ENCODE measurements at regions not wholly inside any gene's neighbourhood (a gene's known extent, or its start where the extent isn't known, plus 50 kb on each side); places are given as distances from the start of the nearest gene placed in this dataset.

DNA sequence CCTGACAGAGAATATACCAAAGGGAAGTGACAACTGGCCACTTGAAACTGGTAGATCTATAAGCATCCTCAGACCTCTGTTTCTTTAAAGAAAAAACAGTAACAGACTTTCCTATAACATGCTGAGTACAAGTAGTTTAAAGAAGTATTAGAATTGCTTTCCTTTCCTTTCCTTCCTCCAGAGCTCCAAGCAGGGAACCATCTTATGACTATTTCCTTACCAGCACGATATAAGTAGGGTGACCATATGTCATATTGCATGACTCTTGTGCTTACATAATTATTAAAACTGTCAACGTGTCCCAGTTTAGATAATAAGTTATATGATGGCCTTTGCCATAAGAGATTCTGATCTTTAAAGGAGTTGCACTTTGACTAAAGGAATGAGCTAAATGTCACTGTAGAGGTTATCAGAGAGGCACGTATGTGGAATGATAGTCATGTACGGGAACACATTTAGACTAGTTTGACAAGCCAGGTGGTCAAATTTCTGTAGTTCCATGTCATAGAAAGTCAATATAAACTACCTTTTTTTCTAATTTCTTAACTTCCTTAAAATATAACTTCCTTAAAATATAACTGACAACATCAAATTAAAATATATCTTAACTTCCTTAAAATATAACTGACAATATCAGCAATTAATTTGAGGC, 212.7 kb upstream of the CD180 start:
- H3K4me3 ChIP-seq (replicated peaks in 1 of 2; ENCODE audit: low read depth in 1 of 2, low read length in 2 of 2), result no peak overlapping the region
- no peaks in the 10 kb centered on the region; a peak in 1 of 4 replicates for H3K9me3 ChIP-seq (ENCODE audit: control insufficient read depth in 1 of 2, insufficient read depth in 1 of 2, low read depth in 1 of 2, low read length in 2 of 2)
- H3K27me3 ChIP-seq (ENCODE audit: insufficient read depth, low read length), result no peaks in the 10 kb centered on the region; the same call in 1 of the 2 replicates
- no peak for ATAC-seq
- TF ChIP-seq SRF (IDR thresholded peaks at IDR 0.05; ENCODE audit: low read depth) (no peak), ZNF274 (IDR thresholded peaks at IDR 0.05; ENCODE audit: low read depth, low read length) (no peak), EZH2 (IDR thresholded peaks at IDR 0.05) (no peak), POLR2A (IDR thresholded peaks at IDR 0.05; ENCODE audit: borderline replicate concordance, extremely low read depth, insufficient read depth, insufficient read length) (no peak), POLR2AphosphoS5 (IDR thresholded peaks at IDR 0.05; ENCODE audit: low read depth, low read length) (no peak), RAD21 (IDR thresholded peaks at IDR 0.05; ENCODE audit: low read depth) (no peak), YY1 (IDR thresholded peaks at IDR 0.05; ENCODE audit: extremely low read depth, insufficient replicate concordance, low read depth, low read length) (no peak), EGR1 (IDR thresholded peaks at IDR 0.05; ENCODE audit: low read depth) (no peak), CBX3 (IDR thresholded peaks at IDR 0.05; ENCODE audit: low read depth) (no peak), TCF7L2 (IDR thresholded peaks at IDR 0.05; ENCODE audit: borderline replicate concordance, extremely low read depth, insufficient read depth, insufficient read length) (no peak), SP1 (IDR thresholded peaks at IDR 0.05; ENCODE audit: low read depth) (no peak), ZFX (IDR thresholded peaks at IDR 0.05) (no peak), ELF1 (IDR thresholded peaks at IDR 0.05; ENCODE audit: borderline replicate concordance, low read depth) (no peak), JUND (IDR thresholded peaks at IDR 0.05) (no peak)
- TF ChIP-seq, protein P1, sequence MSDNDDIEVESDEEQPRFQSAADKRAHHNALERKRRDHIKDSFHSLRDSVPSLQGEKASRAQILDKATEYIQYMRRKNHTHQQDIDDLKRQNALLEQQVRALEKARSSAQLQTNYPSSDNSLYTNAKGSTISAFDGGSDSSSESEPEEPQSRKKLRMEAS (IDR thresholded peaks at IDR 0.05), result no peak
- TF ChIP-seq, protein P2, sequence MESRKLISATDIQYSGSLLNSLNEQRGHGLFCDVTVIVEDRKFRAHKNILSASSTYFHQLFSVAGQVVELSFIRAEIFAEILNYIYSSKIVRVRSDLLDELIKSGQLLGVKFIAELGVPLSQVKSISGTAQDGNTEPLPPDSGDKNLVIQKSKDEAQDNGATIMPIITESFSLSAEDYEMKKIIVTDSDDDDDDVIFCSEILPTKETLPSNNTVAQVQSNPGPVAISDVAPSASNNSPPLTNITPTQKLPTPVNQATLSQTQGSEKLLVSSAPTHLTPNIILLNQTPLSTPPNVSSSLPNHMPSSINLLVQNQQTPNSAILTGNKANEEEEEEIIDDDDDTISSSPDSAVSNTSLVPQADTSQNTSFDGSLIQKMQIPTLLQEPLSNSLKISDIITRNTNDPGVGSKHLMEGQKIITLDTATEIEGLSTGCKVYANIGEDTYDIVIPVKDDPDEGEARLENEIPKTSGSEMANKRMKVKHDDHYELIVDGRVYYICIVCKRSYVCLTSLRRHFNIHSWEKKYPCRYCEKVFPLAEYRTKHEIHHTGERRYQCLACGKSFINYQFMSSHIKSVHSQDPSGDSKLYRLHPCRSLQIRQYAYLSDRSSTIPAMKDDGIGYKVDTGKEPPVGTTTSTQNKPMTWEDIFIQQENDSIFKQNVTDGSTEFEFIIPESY (IDR thresholded peaks at IDR 0.05; ENCODE audit: extremely low read depth, insufficient replicate concordance, low read length), result no peak
- TF ChIP-seq, protein P3, sequence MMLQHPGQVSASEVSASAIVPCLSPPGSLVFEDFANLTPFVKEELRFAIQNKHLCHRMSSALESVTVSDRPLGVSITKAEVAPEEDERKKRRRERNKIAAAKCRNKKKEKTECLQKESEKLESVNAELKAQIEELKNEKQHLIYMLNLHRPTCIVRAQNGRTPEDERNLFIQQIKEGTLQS (IDR thresholded peaks at IDR 0.05), result no peak
- H4K20me1 ChIP-seq (ENCODE audit: insufficient read depth), result no peaks in the 10 kb centered on the region
- POLR2A ChIA-PET, result no interaction called here
- no peak overlapping the region for H3K4me2 ChIP-seq (ENCODE audit: low read length)
- no TSS peak for BruUV-seq (replicated peaks)
- H3K4me1 ChIP-seq (ENCODE audit: control insufficient read depth in 1 of 2, insufficient read depth in 2 of 2, low read length in 2 of 2), result no peaks in the 10 kb centered on the region
- H3K9me2 ChIP-seq (ENCODE audit: insufficient read depth), result no peaks in the 10 kb centered on the region
- RAD21 ChIA-PET (ENCODE audit: low non-redundant PET in 1 of 2, low total read pairs in 2 of 2, uncharacterized antibody in 2 of 2, unreplicated experiment in 2 of 2), result no interaction called here
- DNase-seq (ENCODE audit: low read depth, low spot score), result no peak
- no peak overlapping the region for H3K27ac ChIP-seq (ENCODE audit: low read depth, low read length)
- H3K9ac ChIP-seq (ENCODE audit: low read length), result no peak overlapping the region
- H3K79me2 ChIP-seq (ENCODE audit: insufficient read depth, low read length), result no peaks in the 10 kb centered on the region
- no peaks in the 10 kb centered on the region for H3K36me3 ChIP-seq (ENCODE audit: control insufficient read depth in 1 of 2, insufficient read depth in 2 of 2, low read length in 2 of 2)
- CTCF ChIA-PET, result no interaction called here
- H2AFZ ChIP-seq (ENCODE audit: low read depth, low read length, poor library complexity, severe bottlenecking), result no peak overlapping the region
- intact Hi-C loops (cut with micrococcal nuclease), result no loop called here
